NCI-H187 (cell line): ENCODE measurements at regions not wholly inside any gene's neighbourhood (a gene's known extent, or its start where the extent isn't known, plus 50 kb on each side); places are given as distances from the start of the nearest gene placed in this dataset.

Source experiments
- DNase-seq, 2 experiments: peaks; one replicate each; lab custom pipeline; 2025; lab: John Stamatoyannopoulos, UW

GRCh38 chr11:15697437-15698236 is 582.9 kb downstream of the INSC start:
- no peak for DNase-seq

GRCh38 chr11:15698855-15699254 is 584.1 kb downstream of the INSC start:
- DNase-seq: no peak

- no peak for DNase-seq
Measured at GRCh38 chr11:15699978-15700377, 585.3 kb downstream of the INSC start.

GRCh38 chr11:15700456-15700855 is 585.7 kb downstream of the INSC start:
- DNase-seq: no peak

- no peak for DNase-seq
Measured at GRCh38 chr11:15704064-15704463, 589.3 kb downstream of the INSC start.

- no peak for DNase-seq
Measured at GRCh38 chr11:15704556-15704955, 589.8 kb downstream of the INSC start.

- no peak for DNase-seq
Measured at GRCh38 chr11:15705891-15706290, 591.2 kb downstream of the INSC start.

GRCh38 chr11:15707194-15707593 is 592.5 kb downstream of the INSC start:
- DNase-seq: peak in 1 of 2 experiments; percentile 34

- DNase-seq: no peak
Measured at GRCh38 chr11:15707971-15708370, 593.2 kb downstream of the INSC start.

- peak; percentile 65 to 74 for DNase-seq
Measured at GRCh38 chr11:15710580-15711275, 596.0 kb downstream of the INSC start.

- no peak for DNase-seq
Measured at GRCh38 chr11:15711311-15711710, 596.6 kb downstream of the INSC start.

- DNase-seq: peak; percentile 95 to 97
Measured at GRCh38 chr11:15714641-15715399, 600.1 kb downstream of the INSC start.

- DNase-seq: no peak
Measured at GRCh38 chr11:15716550-15716949, 601.8 kb downstream of the INSC start.

- no peak for DNase-seq
Measured at GRCh38 chr11:15720460-15720859, 605.7 kb downstream of the INSC start.

- DNase-seq: no peak
Measured at GRCh38 chr11:15723966-15724365, 609.2 kb downstream of the INSC start.

- DNase-seq: no peak
Measured at GRCh38 chr11:15724601-15725000, 609.9 kb downstream of the INSC start.

- no peak for DNase-seq
Measured at GRCh38 chr11:15725246-15725645, 610.5 kb downstream of the INSC start.

GRCh38 chr11:15726221-15726746 is 611.6 kb downstream of the INSC start:
- DNase-seq: no peak

GRCh38 chr11:15726893-15727519 is 612.3 kb downstream of the INSC start:
- no peak for DNase-seq

- DNase-seq: no peak
Measured at GRCh38 chr11:15727520-15727914, 612.8 kb downstream of the INSC start.

GRCh38 chr11:15728207-15728606 is 613.5 kb downstream of the INSC start:
- no peak for DNase-seq
